Upper lobe of right lung (tissue), 1 donor: ENCODE measurements at regions not wholly inside any gene's neighbourhood (a gene's known extent, or its start where the extent isn't known, plus 50 kb on each side); places are given as distances from the start of the nearest gene placed in this dataset.

Experiments used
- ATAC-seq: fragments of 200-7000 bp; cut with Tn5 transposase; one replicate; pipeline ENCODE4 v1.9.1; 2020; ENCODE audit warnings: mild to moderate bottlenecking, moderate library complexity
- DNase-seq: peaks from one replicate; pipeline ENCODE4 v3.0.0-alpha.2; 2020
- H3K27ac ChIP-seq: fragments of 200-600 bp; one replicate; pipeline ENCODE4 v1.8.0; 2022
- H3K27me3 ChIP-seq: fragments of 200-600 bp; one replicate; pipeline ENCODE4 v1.8.0; 2022; ENCODE audit warnings: mild to moderate bottlenecking
- H3K36me3 ChIP-seq: fragments of 200-600 bp; one replicate; pipeline ENCODE4 v1.8.0; 2022
- H3K4me1 ChIP-seq: fragments of 200-600 bp; one replicate; pipeline ENCODE4 v1.8.0; 2022
- H3K4me3 ChIP-seq: fragments of 200-600 bp; one replicate; pipeline ENCODE4 v1.8.0; 2022; ENCODE audit warnings: mild to moderate bottlenecking
- H3K9me3 ChIP-seq: fragments of 200-600 bp; one replicate; pipeline ENCODE4 v1.8.0; 2022
- CTCF ChIP-seq: fragments of 200-600 bp; IDR thresholded peaks from one replicate; pipeline ENCODE4 v1.8.0; 2022; ENCODE audit warnings: antibody characterized with exemption
- intact Hi-C: fragments of 100-400 bp; cut with DNase I; formaldehyde crosslinking; loops from one replicate; pipeline ENCODE4 v1.11.0; 2022
- donor health status: DM: no; HTN: yes; CAD: no; lungs with severe emphysema.

DNA sequence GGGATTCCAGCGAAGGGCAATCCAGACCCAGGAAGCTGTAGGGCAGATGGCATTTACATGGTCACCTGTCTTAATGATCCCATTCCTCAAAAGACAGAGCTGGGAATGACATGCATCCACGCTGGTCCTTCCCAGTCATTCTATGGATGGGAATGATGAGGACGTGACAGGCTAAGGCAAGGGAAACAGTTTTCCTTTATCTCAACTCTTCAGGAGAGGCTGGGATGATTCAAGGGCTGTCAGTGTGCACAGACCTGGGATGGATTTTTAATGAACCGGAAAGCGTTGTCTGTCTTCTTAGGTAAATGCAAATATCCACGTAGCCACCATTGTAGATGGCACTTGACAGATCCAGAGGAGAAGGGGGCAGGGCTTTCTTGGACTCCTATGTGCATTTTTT lies 483.2 kb upstream of the EEF2KMT start:
- Histone ChIP-seq H3K27me3 (no peaks in the 10 kb centered on the region), H3K9me3 (no peaks in the 10 kb centered on the region), H3K36me3 (no peaks in the 10 kb centered on the region), H3K27ac (no peak overlapping the region), H3K4me1 (no peaks in the 10 kb centered on the region), H3K4me3 (no peak overlapping the region)
- TF ChIP-seq CTCF = no peak
- DNase-seq (no peak), ATAC-seq (no peak)
- intact Hi-C loops = no loop called here

GRCh38 chr16:5580296-5580695 lies 482.7 kb upstream of the EEF2KMT start:
- Histone ChIP-seq H3K4me3 (no peak overlapping the region), H3K4me1 (no peaks in the 10 kb centered on the region), H3K36me3 (no peaks in the 10 kb centered on the region), H3K9me3 (no peaks in the 10 kb centered on the region), H3K27ac (no peak overlapping the region), H3K27me3 (no peaks in the 10 kb centered on the region)
- intact Hi-C loops = no loop called here
- ATAC-seq (no peak), DNase-seq (no peak)
- no peak for TF ChIP-seq CTCF

DNA sequence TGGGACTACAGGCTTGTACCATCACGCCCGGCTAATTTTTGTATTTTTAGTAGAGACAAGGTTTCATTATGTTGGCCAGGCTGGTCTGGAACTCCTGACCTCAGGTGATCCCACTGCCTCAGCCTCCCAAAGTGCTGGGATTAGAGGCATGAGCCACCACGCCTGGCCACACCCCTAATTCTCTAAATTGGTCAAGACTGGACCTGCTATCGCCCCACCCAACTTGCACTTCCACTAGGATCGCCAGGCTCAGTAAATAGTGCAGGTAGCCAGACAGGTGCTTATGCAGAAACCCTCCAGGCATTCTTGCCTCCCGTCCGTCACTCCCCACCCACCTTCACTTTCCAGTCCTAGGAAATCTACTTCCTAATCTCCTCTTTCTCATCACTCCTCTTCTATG lies 481.4 kb upstream of the EEF2KMT start:
- intact Hi-C loops = no loop called here
- no peaks in the 10 kb centered on the region for H3K4me1 ChIP-seq
- no peak for DNase-seq

DNA sequence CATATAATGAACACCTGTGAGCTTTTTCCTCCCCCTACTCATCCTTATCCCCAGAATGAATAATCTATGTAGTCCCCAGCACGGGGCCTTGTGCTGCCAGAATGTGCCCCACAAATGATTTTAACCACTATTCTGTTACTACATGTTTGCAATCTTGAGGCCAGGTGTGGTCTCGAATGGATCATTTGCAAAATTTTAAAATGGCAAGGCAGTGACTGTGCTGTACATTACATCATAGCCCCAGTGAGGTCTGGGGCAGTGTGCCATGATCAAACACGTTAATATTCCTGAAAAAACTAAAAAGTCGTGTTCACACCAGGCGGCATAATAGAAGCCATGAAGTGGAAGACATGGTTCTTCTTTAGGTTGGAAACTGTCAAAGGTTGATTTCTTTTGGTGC lies 479.9 kb upstream of the EEF2KMT start:
- Histone ChIP-seq H3K9me3 (no peaks in the 10 kb centered on the region), H3K36me3 (no peaks in the 10 kb centered on the region), H3K4me3 (no peak overlapping the region), H3K27ac (no peak overlapping the region), H3K4me1 (no peaks in the 10 kb centered on the region), H3K27me3 (no peaks in the 10 kb centered on the region)
- intact Hi-C loops = no loop called here
- TF ChIP-seq CTCF = no peak
- DNase-seq (no peak), ATAC-seq (no peak)

More for the DNA sequence above, 481.4 kb upstream of the EEF2KMT start:
- H3K9me3 ChIP-seq = no peaks in the 10 kb centered on the region
- no peak overlapping the region for H3K27ac ChIP-seq
- no peak overlapping the region for H3K4me3 ChIP-seq
- no peak for TF ChIP-seq CTCF
- ATAC-seq = no peak
- no peaks in the 10 kb centered on the region for H3K27me3 ChIP-seq
- no peaks in the 10 kb centered on the region for H3K36me3 ChIP-seq

DNA sequence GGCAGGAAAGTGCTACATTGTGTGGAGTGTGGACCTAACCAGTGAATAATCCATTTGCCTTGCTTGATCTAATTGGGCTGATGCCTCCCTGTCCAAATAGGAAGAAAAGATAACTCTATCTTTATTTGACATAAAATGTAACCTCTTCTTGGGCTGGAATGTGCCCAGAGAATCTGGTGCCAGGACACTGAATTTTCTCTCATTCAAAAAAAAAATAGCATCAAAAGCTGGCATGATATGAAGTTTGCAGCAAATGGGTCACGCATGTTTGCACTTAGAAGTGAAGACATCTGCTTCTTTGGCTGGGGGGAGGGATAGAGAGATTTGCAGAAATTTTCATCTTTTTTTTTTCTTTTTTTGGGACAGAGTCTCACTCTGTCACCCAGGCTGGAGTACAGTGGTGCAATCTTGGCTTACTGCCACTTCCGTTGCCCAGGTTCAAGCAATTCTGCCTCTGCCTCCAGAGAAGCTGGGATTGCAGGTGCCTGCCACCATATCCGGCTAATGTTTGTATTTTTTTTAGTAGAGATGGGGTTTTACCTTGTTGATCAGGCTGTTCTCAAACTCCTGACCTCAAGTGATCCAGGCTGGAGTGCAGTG lies 478.2 kb upstream of the EEF2KMT start:
- DNase-seq = no peak
- Histone ChIP-seq H3K27me3 (no peaks in the 10 kb centered on the region), H3K9me3 (no peaks in the 10 kb centered on the region), H3K4me1 (no peaks in the 10 kb centered on the region), H3K27ac (no peak overlapping the region), H3K4me3 (no peak overlapping the region), H3K36me3 (no peaks in the 10 kb centered on the region)
- no peak for TF ChIP-seq CTCF
- intact Hi-C loops = no loop called here
- no peak for ATAC-seq

DNA sequence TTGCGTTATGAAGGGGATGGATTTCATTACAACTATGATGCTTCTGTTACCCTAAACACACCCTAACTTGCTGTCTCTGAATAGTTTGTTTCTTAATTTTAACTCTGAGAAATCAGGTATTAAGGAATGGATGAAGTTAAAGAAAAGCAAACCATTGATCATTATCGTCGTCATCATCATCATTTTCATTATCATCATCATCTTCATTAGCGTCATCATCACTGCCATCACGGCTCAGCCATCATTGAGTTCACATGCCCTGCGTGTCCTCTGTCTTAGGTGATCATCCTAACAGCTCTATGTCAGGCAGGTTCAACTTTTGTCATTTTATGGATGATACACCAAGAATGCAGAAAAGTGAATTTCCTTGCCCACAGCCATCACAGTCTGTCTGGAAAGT lies 477.5 kb upstream of the EEF2KMT start:
- no peaks in the 10 kb centered on the region for H3K4me1 ChIP-seq
- intact Hi-C loops = no loop called here
- no peak overlapping the region for H3K27ac ChIP-seq
- no peak overlapping the region for H3K4me3 ChIP-seq
- DNase-seq = no peak
- no peaks in the 10 kb centered on the region for H3K36me3 ChIP-seq
- no peak for ATAC-seq
- no peaks in the 10 kb centered on the region for H3K9me3 ChIP-seq
- TF ChIP-seq CTCF = no peak
- H3K27me3 ChIP-seq = no peaks in the 10 kb centered on the region
